ENCODE measurements at regions not wholly inside any gene's neighbourhood (a gene's known extent, or its start where the extent isn't known, plus 50 kb on each side); places are given as distances from the start of the nearest gene placed in this dataset.

- POLR2A ChIA-PET = no interaction called here
- no peak for DNase-seq
- ATAC-seq = no peak
- peaks cover 0 to 2% (median 0%) of the 10 kb centered on the region in 4 donors for H3K4me1 Mint-ChIP-seq
- no peak overlapping the region for H3K4me3 Mint-ChIP-seq
- peaks cover 5 to 30% (median 12%) of the 10 kb centered on the region in 5 donors for H3K27me3 Mint-ChIP-seq
- no peaks in the 10 kb centered on the region for H3K36me3 Mint-ChIP-seq
- H3K27ac Mint-ChIP-seq = peak overlapping the region in 1 of 10 donors; percentile 18
- no peaks in the 10 kb centered on the region for H3K9me3 Mint-ChIP-seq
Observed at GRCh38 chr20:58006346-58007316, 221.8 kb downstream of the ANKRD60 start.

- peaks cover 5 to 22% (median 7%) of the 10 kb centered on the region in 5 donors for H3K27me3 Mint-ChIP-seq
- H3K36me3 Mint-ChIP-seq = no peaks in the 10 kb centered on the region
- no peaks in the 10 kb centered on the region for H3K9me3 Mint-ChIP-seq
- POLR2A ChIA-PET = no interaction called here
- DNase-seq (no peak), ATAC-seq (no peak)
- H3K4me3 Mint-ChIP-seq = no peak overlapping the region
- H3K27ac Mint-ChIP-seq = peak overlapping the region in 1 of 10 donors; percentile 18
- no peaks in the 10 kb centered on the region for H3K4me1 Mint-ChIP-seq
Observed at GRCh38 chr20:58005581-58006345, 222.7 kb downstream of the ANKRD60 start.

GRCh38 chr20:58004900-58005299 lies 223.6 kb downstream of the ANKRD60 start:
- H3K9me3 Mint-ChIP-seq = no peaks in the 10 kb centered on the region
- H3K4me1 Mint-ChIP-seq = peaks cover 0 to 1% (median under 1%) of the 10 kb centered on the region in 4 donors
- H3K4me3 Mint-ChIP-seq = no peak overlapping the region
- POLR2A ChIA-PET = no interaction called here
- no peak overlapping the region for H3K27ac Mint-ChIP-seq
- H3K27me3 Mint-ChIP-seq = peaks cover 5 to 16% (median 7%) of the 10 kb centered on the region in 5 donors
- H3K36me3 Mint-ChIP-seq = no peaks in the 10 kb centered on the region
- DNase-seq (no peak), ATAC-seq (no peak)

GRCh38 chr20:58004146-58004545 lies 224.3 kb downstream of the ANKRD60 start:
- H3K9me3 Mint-ChIP-seq = no peaks in the 10 kb centered on the region
- H3K27me3 Mint-ChIP-seq = peaks cover under 1 to 9% (median 4%) of the 10 kb centered on the region in 5 donors
- H3K4me1 Mint-ChIP-seq = peaks cover 0 to 9% (median 4%) of the 10 kb centered on the region in 4 donors
- POLR2A ChIA-PET = no interaction called here
- DNase-seq (no peak), ATAC-seq (no peak)
- H3K36me3 Mint-ChIP-seq = no peaks in the 10 kb centered on the region
- peak overlapping the region in 1 of 10 donors; percentile 7 for H3K27ac Mint-ChIP-seq
- H3K4me3 Mint-ChIP-seq = no peak overlapping the region

GRCh38 chr20:58003525-58003924 lies 224.9 kb downstream of the ANKRD60 start:
- POLR2A ChIA-PET = no interaction called here
- no peaks in the 10 kb centered on the region for H3K36me3 Mint-ChIP-seq
- H3K4me3 Mint-ChIP-seq = no peak overlapping the region
- H3K27ac Mint-ChIP-seq = no peak overlapping the region
- H3K27me3 Mint-ChIP-seq = peaks cover 0 to 9% (median 7%) of the 10 kb centered on the region in 5 donors
- no peak for ATAC-seq
- peaks cover 0 to 13% (median 5%) of the 10 kb centered on the region in 4 donors for H3K4me1 Mint-ChIP-seq
- no peaks in the 10 kb centered on the region for H3K9me3 Mint-ChIP-seq
- no peak for DNase-seq

GRCh38 chr20:58002901-58003300 lies 225.6 kb downstream of the ANKRD60 start:
- no peak overlapping the region for H3K27ac Mint-ChIP-seq
- POLR2A ChIA-PET = no interaction called here

GRCh38 chr20:58001946-58002345 lies 226.5 kb downstream of the ANKRD60 start:
- DNase-seq = no peak
- no peaks in the 10 kb centered on the region for H3K36me3 Mint-ChIP-seq
- H3K27me3 Mint-ChIP-seq = peaks cover 6 to 18% (median 13%) of the 10 kb centered on the region in 5 donors
- H3K4me3 Mint-ChIP-seq = no peak overlapping the region
- peaks cover 0 to 16% (median 5%) of the 10 kb centered on the region in 4 donors for H3K4me1 Mint-ChIP-seq
- no peak for ATAC-seq
- no peak overlapping the region for H3K27ac Mint-ChIP-seq
- POLR2A ChIA-PET = no interaction called here
- H3K9me3 Mint-ChIP-seq = no peaks in the 10 kb centered on the region

More at GRCh38 chr20:58002901-58003300, 225.6 kb downstream of the ANKRD60 start:
- H3K27me3 Mint-ChIP-seq = peaks cover 2 to 12% (median 7%) of the 10 kb centered on the region in 5 donors
- no peak for ATAC-seq
- DNase-seq = no peak
- no peak overlapping the region for H3K4me3 Mint-ChIP-seq
- H3K36me3 Mint-ChIP-seq = no peaks in the 10 kb centered on the region
- H3K9me3 Mint-ChIP-seq = no peaks in the 10 kb centered on the region
- H3K4me1 Mint-ChIP-seq = peaks cover 0 to 16% (median 5%) of the 10 kb centered on the region in 4 donors

- Mint-ChIP-seq H3K4me3 (no peak overlapping the region), H3K27me3 (peaks cover 6 to 18% (median 13%) of the 10 kb centered on the region in 5 donors), H3K36me3 (no peaks in the 10 kb centered on the region), H3K27ac (no peak overlapping the region), H3K9me3 (no peaks in the 10 kb centered on the region), H3K4me1 (peaks cover 0 to 16% (median 5%) of the 10 kb centered on the region in 4 donors)
- ATAC-seq = no peak
- POLR2A ChIA-PET = no interaction called here
- DNase-seq = no peak
Observed at GRCh38 chr20:58001381-58001780, 227.1 kb downstream of the ANKRD60 start.

GRCh38 chr20:58000861-58001260 lies 227.6 kb downstream of the ANKRD60 start:
- POLR2A ChIA-PET = no interaction called here

GRCh38 chr20:57999465-58000111 lies 228.9 kb downstream of the ANKRD60 start:
- POLR2A ChIA-PET = no interaction called here
- peaks cover 6 to 19% (median 15%) of the 10 kb centered on the region in 5 donors for H3K27me3 Mint-ChIP-seq
- no peak for DNase-seq
- H3K4me1 Mint-ChIP-seq = peaks cover 0 to 16% (median 5%) of the 10 kb centered on the region in 4 donors
- peak overlapping the region in 1 of 10 donors; percentile 3 for H3K27ac Mint-ChIP-seq
- peak overlapping the region in 7 of 10 donors; percentile 20 to 49 (median 25) for H3K4me3 Mint-ChIP-seq
- peak in 1 of 2 donors; percentile 44 for ATAC-seq
- H3K36me3 Mint-ChIP-seq = no peaks in the 10 kb centered on the region
- H3K9me3 Mint-ChIP-seq = no peaks in the 10 kb centered on the region

More at GRCh38 chr20:58000861-58001260, 227.6 kb downstream of the ANKRD60 start:
- Mint-ChIP-seq H3K27me3 (peaks cover 6 to 18% (median 15%) of the 10 kb centered on the region in 5 donors), H3K4me3 (no peak overlapping the region), H3K4me1 (peaks cover 0 to 16% (median 5%) of the 10 kb centered on the region in 4 donors), H3K9me3 (no peaks in the 10 kb centered on the region), H3K27ac (no peak overlapping the region), H3K36me3 (no peaks in the 10 kb centered on the region)
- DNase-seq (no peak), ATAC-seq (no peak)

- Mint-ChIP-seq H3K27ac (peak overlapping the region in 1 of 10 donors; percentile 53), H3K27me3 (peaks cover 6 to 20% (median 15%) of the 10 kb centered on the region in 5 donors), H3K36me3 (no peaks in the 10 kb centered on the region), H3K4me1 (peaks cover 0 to 16% (median 5%) of the 10 kb centered on the region in 4 donors), H3K9me3 (no peaks in the 10 kb centered on the region), H3K4me3 (peak overlapping the region in 6 of 10 donors; percentile 20 to 49 (median 33))
- ATAC-seq (no peak), DNase-seq (no peak)
- POLR2A ChIA-PET = no interaction called here
Observed at GRCh38 chr20:57998981-57999464, 229.4 kb downstream of the ANKRD60 start.

GRCh38 chr20:57998276-57998675 lies 230.2 kb downstream of the ANKRD60 start:
- ATAC-seq = no peak
- H3K4me1 Mint-ChIP-seq = peaks cover 0 to 16% (median 5%) of the 10 kb centered on the region in 4 donors
- H3K9me3 Mint-ChIP-seq = no peaks in the 10 kb centered on the region
- no peak for DNase-seq
- no peak overlapping the region for H3K4me3 Mint-ChIP-seq
- H3K27ac Mint-ChIP-seq = no peak overlapping the region
- POLR2A ChIA-PET = no interaction called here
- no peaks in the 10 kb centered on the region for H3K36me3 Mint-ChIP-seq
- H3K27me3 Mint-ChIP-seq = peaks cover 6 to 24% (median 15%) of the 10 kb centered on the region in 5 donors
